ENCODE measurements at regions not wholly inside any gene's neighbourhood (a gene's known extent, or its start where the extent isn't known, plus 50 kb on each side); places are given as distances from the start of the nearest gene placed in this dataset.

GRCh38 chr2:49480520-49480919, 326.2 kb upstream of the FSHR start:
- no peaks in the 10 kb centered on the region for H3K27me3 Mint-ChIP-seq (ENCODE audit: low read depth)
- TF ChIP-seq CTCF (conservative IDR thresholded peaks at IDR 0.05) = no peak
- H3K9me3 Mint-ChIP-seq = peaks cover 3% of the 10 kb centered on the region
- no peaks in the 10 kb centered on the region for H3K4me1 Mint-ChIP-seq
- H3K27ac Mint-ChIP-seq (ENCODE audit: unreplicated experiment) = no peak overlapping the region
- DNase-seq (ENCODE audit: low read depth, low spot score) = no peak
- no peak overlapping the region for H3K4me3 Mint-ChIP-seq
- no peaks in the 10 kb centered on the region for H3K36me3 Mint-ChIP-seq (ENCODE audit: low read depth)

GRCh38 chr2:49465157-49465831, 311.0 kb upstream of the FSHR start:
- Mint-ChIP-seq H3K36me3 (ENCODE audit: low read depth) (no peaks in the 10 kb centered on the region), H3K4me3 (no peak overlapping the region), H3K27me3 (ENCODE audit: low read depth) (peaks cover 6% of the 10 kb centered on the region), H3K4me1 (no peaks in the 10 kb centered on the region), H3K27ac (ENCODE audit: unreplicated experiment) (no peak overlapping the region), H3K9me3 (peaks cover 7% of the 10 kb centered on the region)
- DNase-seq (ENCODE audit: low read depth, low spot score) = no peak
- no peak for TF ChIP-seq CTCF (conservative IDR thresholded peaks at IDR 0.05)

DNA sequence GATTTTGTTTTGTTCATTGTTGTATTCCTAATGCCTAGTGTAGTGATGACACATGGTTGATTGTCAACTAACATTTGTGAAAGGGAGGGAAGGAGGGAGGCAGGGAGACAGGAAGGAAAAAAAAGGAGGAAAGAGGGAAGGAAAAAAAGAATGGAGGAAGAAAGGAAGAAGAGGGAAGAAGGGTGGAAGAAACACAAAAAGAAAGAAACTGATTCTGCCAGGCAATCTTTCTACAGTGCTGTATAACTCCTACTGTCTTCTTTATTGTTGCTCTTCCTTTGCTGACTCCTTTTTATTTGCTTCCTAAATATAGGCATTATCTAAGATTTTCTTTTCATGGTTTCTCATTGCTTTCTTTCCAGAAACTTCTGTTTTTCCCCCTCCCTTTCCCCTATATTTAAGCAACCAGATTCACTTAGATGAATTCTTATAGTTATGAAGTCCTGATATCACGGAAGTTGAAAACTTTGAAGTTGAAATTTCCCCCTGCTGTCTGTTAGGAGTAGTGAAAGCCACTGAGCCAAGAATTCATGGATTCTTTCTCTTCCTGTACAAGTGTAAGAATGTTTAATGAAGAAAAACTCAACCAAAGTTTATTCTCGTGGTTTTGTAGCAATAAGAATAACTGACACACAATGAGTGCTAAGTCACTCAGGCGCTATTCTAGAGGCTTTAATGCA, 305.1 kb upstream of the FSHR start:
- Mint-ChIP-seq H3K9me3 (peaks cover 3% of the 10 kb centered on the region), H3K4me1 (no peaks in the 10 kb centered on the region), H3K27me3 (ENCODE audit: low read depth) (peaks cover 6% of the 10 kb centered on the region), H3K36me3 (ENCODE audit: low read depth) (no peaks in the 10 kb centered on the region), H3K27ac (ENCODE audit: unreplicated experiment) (no peak overlapping the region), H3K4me3 (no peak overlapping the region)
- no peak for TF ChIP-seq CTCF (conservative IDR thresholded peaks at IDR 0.05)
- DNase-seq (ENCODE audit: low read depth, low spot score) = no peak

DNA sequence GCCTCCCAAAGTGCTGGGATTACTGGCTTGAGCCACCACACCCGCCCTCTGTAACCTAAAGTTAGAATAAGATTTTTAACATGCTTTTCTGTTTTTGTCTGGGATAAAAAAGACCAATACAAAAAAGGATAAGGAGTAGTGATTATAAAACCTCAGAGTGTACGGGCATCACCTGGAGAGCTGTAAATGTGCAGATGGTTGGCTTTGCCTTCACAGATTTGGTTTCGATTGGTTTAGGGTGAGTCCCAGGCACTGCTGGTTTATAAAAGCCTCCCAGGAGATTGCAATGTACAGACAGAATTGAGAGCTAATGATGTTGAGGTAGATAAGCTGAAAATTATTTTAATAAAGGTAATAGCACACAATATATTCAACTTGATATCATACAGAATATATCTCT, 289.7 kb upstream of the FSHR start:
- H3K4me1 Mint-ChIP-seq = no peaks in the 10 kb centered on the region
- H3K4me3 Mint-ChIP-seq = no peak overlapping the region
- H3K27ac Mint-ChIP-seq (ENCODE audit: unreplicated experiment) = no peak overlapping the region
- no peak for TF ChIP-seq CTCF (conservative IDR thresholded peaks at IDR 0.05)
- H3K9me3 Mint-ChIP-seq = no peaks in the 10 kb centered on the region
- DNase-seq (ENCODE audit: low read depth, low spot score) = no peak
- H3K36me3 Mint-ChIP-seq (ENCODE audit: low read depth) = no peaks in the 10 kb centered on the region
- H3K27me3 Mint-ChIP-seq (ENCODE audit: low read depth) = peaks cover 12% of the 10 kb centered on the region

DNA sequence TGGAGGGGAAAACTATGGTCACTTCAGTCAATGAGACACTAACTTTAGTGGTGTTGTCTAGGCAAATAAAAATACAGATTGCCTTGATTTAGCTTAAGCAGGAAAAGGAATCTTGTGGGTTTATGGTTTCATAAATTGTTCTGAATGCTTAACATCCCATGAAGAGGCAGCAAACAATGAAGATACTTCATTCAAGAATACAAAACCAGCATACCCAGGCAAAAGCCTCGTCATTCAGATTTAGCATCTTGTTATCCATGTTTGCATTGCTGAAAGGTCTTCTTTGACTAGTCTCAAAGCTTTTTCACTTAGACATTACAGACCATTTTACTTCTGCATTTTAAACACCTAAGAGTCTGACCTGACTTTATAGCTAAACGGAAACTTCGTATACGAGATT, 272.7 kb upstream of the FSHR start:
- Mint-ChIP-seq H3K27ac (ENCODE audit: unreplicated experiment) (no peak overlapping the region), H3K27me3 (ENCODE audit: low read depth) (peaks cover 4% of the 10 kb centered on the region), H3K4me3 (no peak overlapping the region), H3K4me1 (no peaks in the 10 kb centered on the region), H3K9me3 (no peaks in the 10 kb centered on the region), H3K36me3 (ENCODE audit: low read depth) (peaks cover 4% of the 10 kb centered on the region)
- no peak for TF ChIP-seq CTCF (conservative IDR thresholded peaks at IDR 0.05)
- no peak for DNase-seq (ENCODE audit: low read depth, low spot score)
